Spleen (tissue), 11 donors: ENCODE measurements at regions not wholly inside any gene's neighbourhood (a gene's known extent, or its start where the extent isn't known, plus 50 kb on each side); places are given as distances from the start of the nearest gene placed in this dataset.

Experiments
- DNase-seq: peaks from one replicate; pipeline ENCODE4 v3.0.0-alpha.2; 2020
- H3K27ac ChIP-seq, 8 donors: fragments of 200-600 bp; sonication (generic) in 7 of 8; 1 replicate in 4 of 8; 2 replicates in 4 of 8; pipeline versions ENCODE4 v1.5.0 to v1.8.0; 2016 to 2021; ENCODE audit warnings: inconsistent platforms in 4 of 8, mild to moderate bottlenecking in 4 of 8, moderate library complexity in 1 of 8
- H3K27me3 ChIP-seq, 7 donors: fragments of 200-600 bp; sonication (generic) in 6 of 7; replicated peaks in 1 of 7; 1 replicate in 4 of 7; 2 replicates in 3 of 7; pipeline versions ENCODE4 v1.5.0 to v1.8.0; 2016 to 2021; ENCODE audit warnings: inconsistent platforms in 3 of 7, mild to moderate bottlenecking in 1 of 7
- H3K36me3 ChIP-seq, 6 donors: fragments of 200-600 bp; sonication (generic) in 5 of 6; 1 replicate in 4 of 6; 2 replicates in 2 of 6; pipeline versions ENCODE4 v1.5.0 to v1.8.0; 2016 to 2021; ENCODE audit warnings: inconsistent platforms in 2 of 6
- H3K4me1 ChIP-seq, 6 donors: fragments of 200-600 bp; sonication (generic) in 5 of 6; 1 replicate in 3 of 6; 2 replicates in 3 of 6; pipeline versions ENCODE4 v1.5.0 to v1.8.0; 2016 to 2021; ENCODE audit warnings: inconsistent platforms in 3 of 6
- H3K4me3 ChIP-seq, 8 donors: fragments of 200-600 bp; sonication (generic) in 7 of 8; 1 replicate in 4 of 8; 2 replicates in 4 of 8; pipeline versions ENCODE4 v1.5.0 to v1.8.0; 2016 to 2021; ENCODE audit warnings: inconsistent platforms in 4 of 8, mild to moderate bottlenecking in 4 of 8, moderate library complexity in 2 of 8
- H3K9me3 ChIP-seq, 8 donors: fragments of 200-600 bp; sonication (generic) in 7 of 8; 1 replicate in 4 of 8; 2 replicates in 4 of 8; pipeline versions ENCODE4 v1.5.0 to v1.8.0; 2016 to 2021; ENCODE audit warnings: inconsistent platforms in 4 of 8
- CTCF ChIP-seq, 11 experiments: fragments of 200-600 bp in 7 of 11; fragments of 450-650 bp in 4 of 11; sonication (generic) in 4 of 11; IDR thresholded peaks in 8 of 11; conservative IDR thresholded peaks in 3 of 11; 1 replicate in 7 of 11; 2 replicates in 4 of 11; pipeline versions ENCODE4 v1.4.0 to v1.8.0; 2016 to 2021; ENCODE audit warnings: antibody characterized with exemption in 11 of 11, inconsistent platforms in 4 of 11, mild to moderate bottlenecking in 1 of 11
- POLR2A ChIP-seq, 3 donors: fragments of 450-650 bp; IDR thresholded peaks; one replicate each; pipeline ENCODE4 v1.5.1; 2017; ENCODE audit warnings: antibody characterized with exemption in 3 of 3, mild to moderate bottlenecking in 1 of 3
- POLR2AphosphoS5 ChIP-seq, 3 donors: sonication (generic); formaldehyde crosslinking; IDR thresholded peaks; one replicate each; pipeline ENCODE4 v1.5.1; 2017; ENCODE audit warnings: antibody characterized with exemption in 3 of 3
- WGBS, 5 donors: extraction: QIAGEN DNeasy Blood & Tissue Kit in 3 of 5; methylation state at CpG; one replicate each; pipeline versions ENCODE4 v1.1.5 to v1.1.7; 2013 to 2018; 5-methylcytosine and 5-hydroxymethylcytosine counted together
- intact Hi-C: fragments of 100-400 bp; cut with DNase I; formaldehyde crosslinking; loops from one replicate; pipeline ENCODE4 v1.15.0; 2023; ENCODE audit warnings: low total_unique reads
- donor health status: healthy with polysubstance abuse.
- donor health status: DM: no; HTN: no; CAD: no; lungs with moderate emphysema.
- donor health status: DM: no; HTN: no; CAD: no.
- donor health status: Bipolar disorder and iron deficiency.
- donor health status: healthy.
- donor health status: DM: no; HTN: no; CAD: no.
- donor health status: DM: yes; HTN: yes; CAD: no.

DNA sequence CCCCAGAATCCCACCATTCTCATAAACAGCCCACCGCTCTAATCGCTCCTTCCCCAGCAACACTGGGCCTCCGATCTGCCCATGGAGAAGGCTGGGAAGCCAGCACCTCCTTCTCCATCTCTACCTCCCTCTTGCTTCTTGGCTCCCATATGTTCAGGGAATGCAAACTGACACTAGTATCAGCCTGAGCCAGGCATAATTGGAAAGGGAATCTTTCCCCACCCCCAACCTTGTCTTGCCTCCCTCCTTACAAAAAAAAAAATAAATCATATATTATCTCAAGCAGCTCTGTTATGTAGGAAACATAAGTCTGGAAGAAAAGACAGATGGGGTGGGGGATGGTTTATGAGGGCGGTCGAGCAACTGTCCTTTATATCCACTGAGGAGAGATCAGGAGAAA, 127.2 kb downstream of the NAV1 start:
- Histone ChIP-seq H3K27ac (no peak overlapping the region), H3K4me3 (no peak overlapping the region), H3K36me3 (no peaks in the 10 kb centered on the region), H3K4me1 (no peaks in the 10 kb centered on the region), H3K27me3 (no peaks in the 10 kb centered on the region), H3K9me3 (no peaks in the 10 kb centered on the region)
- TF ChIP-seq CTCF (IDR thresholded peaks at IDR 0.05 in 8 of 11, conservative IDR thresholded peaks at IDR 0.05 in 3 of 11) (no peak), POLR2AphosphoS5 (IDR thresholded peaks at IDR 0.05) (no peak), POLR2A (IDR thresholded peaks at IDR 0.05) (no peak)
- no peak for DNase-seq
- intact Hi-C loops = no loop called here
- 90 to 95% (median 94%) methylated on average over 5 of the region's 5 CpGs for WGBS, 5 donors

GRCh38 chr1:201666645-201667044, 127.7 kb downstream of the NAV1 start:
- DNase-seq = no peak
- no peaks in the 10 kb centered on the region for H3K4me1 ChIP-seq
- H3K36me3 ChIP-seq = no peaks in the 10 kb centered on the region
- intact Hi-C loops = no loop called here
- no peaks in the 10 kb centered on the region for H3K9me3 ChIP-seq
- no peaks in the 10 kb centered on the region for H3K27me3 ChIP-seq
- TF ChIP-seq CTCF (IDR thresholded peaks at IDR 0.05 in 8 of 11, conservative IDR thresholded peaks at IDR 0.05 in 3 of 11) (no peak), POLR2AphosphoS5 (IDR thresholded peaks at IDR 0.05) (no peak), POLR2A (IDR thresholded peaks at IDR 0.05) (no peak)
- WGBS, 5 donors = 83 to 96% (median 89%) methylated on average over 5 of the region's 5 CpGs
- no peak overlapping the region for H3K4me3 ChIP-seq
- no peak overlapping the region for H3K27ac ChIP-seq

- Histone ChIP-seq H3K9me3 (no peaks in the 10 kb centered on the region), H3K4me1 (peaks cover 0 to 3% (median 0%) of the 10 kb centered on the region in 6 donors), H3K27me3 (no peaks in the 10 kb centered on the region), H3K27ac (no peak overlapping the region), H3K36me3 (no peaks in the 10 kb centered on the region), H3K4me3 (no peak overlapping the region)
- 81 to 94% (median 93%) methylated on average over 5 of the region's 5 CpGs for WGBS, 5 donors
- no peak for DNase-seq
- intact Hi-C loops = no loop called here
- no peak for TF ChIP-seq CTCF (IDR thresholded peaks at IDR 0.05 in 8 of 11, conservative IDR thresholded peaks at IDR 0.05 in 3 of 11)
- no peak for TF ChIP-seq POLR2A (IDR thresholded peaks at IDR 0.05)
- TF ChIP-seq POLR2AphosphoS5 (IDR thresholded peaks at IDR 0.05) = no peak
Observed at GRCh38 chr1:201667479-201667878, 128.6 kb downstream of the NAV1 start.

- H3K4me3 ChIP-seq = no peak overlapping the region
- H3K9me3 ChIP-seq = no peaks in the 10 kb centered on the region
- peaks cover 0 to 13% (median 7%) of the 10 kb centered on the region in 6 donors for H3K4me1 ChIP-seq
- DNase-seq = no peak
- TF ChIP-seq CTCF (IDR thresholded peaks at IDR 0.05 in 8 of 11, conservative IDR thresholded peaks at IDR 0.05 in 3 of 11) (no peak), POLR2A (IDR thresholded peaks at IDR 0.05) (no peak), POLR2AphosphoS5 (IDR thresholded peaks at IDR 0.05) (no peak)
- no peaks in the 10 kb centered on the region for H3K27me3 ChIP-seq
- no peaks in the 10 kb centered on the region for H3K36me3 ChIP-seq
- WGBS, 5 donors = 91 to 100% (median 96%) methylated on average over 1 of the region's 1 CpG
- H3K27ac ChIP-seq = no peak overlapping the region
- intact Hi-C loops = no loop called here
Observed at GRCh38 chr1:201670517-201670916, 131.6 kb downstream of the NAV1 start.
